GM20000 (cell line): ENCODE measurements at regions not wholly inside any gene's neighbourhood (a gene's known extent, or its start where the extent isn't known, plus 50 kb on each side); places are given as distances from the start of the nearest gene placed in this dataset.

Experiments used
- DNase-seq: peaks from one replicate; pipeline ENCODE4 v3.0.0; 2012; ENCODE audit warnings: low spot score
- TF ChIP-seq, protein P1 (sequence below): IDR thresholded peaks from 2 replicates; pipeline ENCODE4 v1.5.1; 2012; ENCODE audit warnings: mild to moderate bottlenecking, control low read depth; ENCODE audit errors: extremely low read depth, missing control alignments

DNA sequence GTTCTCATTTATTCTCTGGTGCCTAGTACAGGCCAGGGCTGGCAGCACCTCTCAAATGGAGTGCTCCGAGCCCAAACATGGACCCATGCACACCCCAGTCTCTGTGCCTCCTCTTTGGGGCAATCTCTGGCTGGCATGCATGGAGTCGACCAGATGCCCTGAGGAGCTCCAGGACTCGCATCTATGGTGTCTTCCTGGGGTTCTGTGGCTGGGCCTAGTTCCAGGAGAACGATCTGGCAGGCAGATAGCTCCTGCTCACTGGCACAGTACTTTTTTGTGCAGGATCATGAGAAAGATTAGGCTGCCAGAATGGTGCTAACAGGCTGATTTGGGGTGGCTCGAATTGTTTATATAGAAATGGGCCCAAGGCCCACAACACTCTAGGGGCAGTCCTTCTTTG is 72.0 kb upstream of the PJA1 start:
- TF ChIP-seq, protein P1, sequence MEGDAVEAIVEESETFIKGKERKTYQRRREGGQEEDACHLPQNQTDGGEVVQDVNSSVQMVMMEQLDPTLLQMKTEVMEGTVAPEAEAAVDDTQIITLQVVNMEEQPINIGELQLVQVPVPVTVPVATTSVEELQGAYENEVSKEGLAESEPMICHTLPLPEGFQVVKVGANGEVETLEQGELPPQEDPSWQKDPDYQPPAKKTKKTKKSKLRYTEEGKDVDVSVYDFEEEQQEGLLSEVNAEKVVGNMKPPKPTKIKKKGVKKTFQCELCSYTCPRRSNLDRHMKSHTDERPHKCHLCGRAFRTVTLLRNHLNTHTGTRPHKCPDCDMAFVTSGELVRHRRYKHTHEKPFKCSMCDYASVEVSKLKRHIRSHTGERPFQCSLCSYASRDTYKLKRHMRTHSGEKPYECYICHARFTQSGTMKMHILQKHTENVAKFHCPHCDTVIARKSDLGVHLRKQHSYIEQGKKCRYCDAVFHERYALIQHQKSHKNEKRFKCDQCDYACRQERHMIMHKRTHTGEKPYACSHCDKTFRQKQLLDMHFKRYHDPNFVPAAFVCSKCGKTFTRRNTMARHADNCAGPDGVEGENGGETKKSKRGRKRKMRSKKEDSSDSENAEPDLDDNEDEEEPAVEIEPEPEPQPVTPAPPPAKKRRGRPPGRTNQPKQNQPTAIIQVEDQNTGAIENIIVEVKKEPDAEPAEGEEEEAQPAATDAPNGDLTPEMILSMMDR = no peak
- DNase-seq = no peak

- TF ChIP-seq, protein P1 = no peak
- DNase-seq = no peak
Observed at GRCh38 chrX:69236641-69237040, 71.4 kb upstream of the PJA1 start.

DNA sequence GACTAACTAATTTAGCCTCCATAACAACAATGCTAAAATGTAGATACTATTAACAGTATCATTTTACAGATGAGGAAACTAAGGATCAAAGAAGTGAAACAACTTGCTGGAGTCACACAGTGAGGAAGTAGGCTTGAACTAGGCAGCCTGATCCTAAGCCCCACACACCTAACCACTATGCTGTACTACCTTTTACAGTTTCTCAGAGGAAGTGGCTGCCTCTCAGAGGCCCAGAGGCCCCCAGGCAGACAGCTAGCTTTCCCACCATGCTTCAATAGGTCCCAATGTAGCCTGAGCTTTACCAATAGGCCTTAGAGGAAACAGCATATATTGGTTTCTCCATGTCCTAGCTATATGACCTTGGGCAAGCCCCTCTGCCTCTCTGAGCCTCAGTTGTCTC is 69.4 kb upstream of the PJA1 start:
- DNase-seq = no peak
- TF ChIP-seq, protein P1 = no peak

DNA sequence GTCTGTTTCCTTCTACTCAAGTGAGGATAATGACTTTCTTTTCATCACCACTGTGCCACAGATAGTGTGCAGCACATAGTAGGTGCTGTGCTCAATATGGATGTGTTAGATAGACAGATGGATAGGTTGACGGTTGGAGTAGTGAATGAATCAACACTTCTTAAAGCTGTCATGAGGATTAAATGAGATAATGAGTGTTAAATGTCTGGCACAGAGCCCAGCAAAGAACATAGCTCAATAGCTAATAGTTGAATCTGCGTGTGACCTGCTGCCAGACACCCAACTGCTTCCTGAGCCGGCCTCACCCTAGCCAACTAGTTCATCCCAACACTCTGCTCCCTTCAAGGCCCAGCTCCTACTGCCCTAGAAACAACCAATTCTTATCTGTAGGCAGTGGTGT is 67.7 kb upstream of the PJA1 start:
- TF ChIP-seq, protein P1 = no peak
- DNase-seq = no peak

DNA sequence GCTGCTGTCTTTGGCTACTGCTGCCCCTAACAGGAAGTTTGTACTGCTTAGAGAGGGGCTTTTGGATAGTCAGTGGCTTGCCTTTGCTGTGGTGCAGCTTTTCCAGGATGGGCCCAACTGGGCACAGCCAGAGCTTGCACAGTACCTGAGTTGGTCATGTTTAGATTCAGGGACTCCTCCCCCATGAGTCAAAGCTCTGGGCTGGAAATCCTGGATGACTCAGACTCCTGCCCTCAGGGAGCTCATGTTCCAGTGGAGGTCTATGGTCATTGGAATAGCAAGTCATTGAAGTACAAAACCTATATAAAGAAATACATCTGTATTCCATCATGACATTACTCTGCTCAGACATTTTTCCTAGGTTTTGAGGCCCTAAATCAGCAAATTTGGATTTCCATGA is 66.7 kb upstream of the PJA1 start:
- TF ChIP-seq, protein P1 = no peak
- no peak for DNase-seq

- TF ChIP-seq, protein P1 = no peak
- no peak for DNase-seq
Observed at GRCh38 chrX:69229436-69229835, 64.2 kb upstream of the PJA1 start.

GRCh38 chrX:69228732-69229131 is 63.5 kb upstream of the PJA1 start:
- DNase-seq = no peak
- TF ChIP-seq, protein P1 = no peak
